ENCODE measurements at regions not wholly inside any gene's neighbourhood (a gene's known extent, or its start where the extent isn't known, plus 50 kb on each side); places are given as distances from the start of the nearest gene placed in this dataset.
A peak's percentile ranks its signal among the peaks of the same experiment; 100 is the strongest.

GRCh38 chr2:152961351-152961750, 242.9 kb downstream of the ARL6IP6 start:
- no peak for DNase-seq

GRCh38 chr2:152950126-152950525, 231.7 kb downstream of the ARL6IP6 start:
- no peak for DNase-seq

- no peak for DNase-seq
Measured at GRCh38 chr2:152944099-152944498, 225.7 kb downstream of the ARL6IP6 start.

GRCh38 chr2:152942940-152943440, 224.6 kb downstream of the ARL6IP6 start:
- DNase-seq, result no peak

- no peak for DNase-seq
Measured at GRCh38 chr2:152930501-152930900, 212.1 kb downstream of the ARL6IP6 start.

- no peak for DNase-seq
Measured at GRCh38 chr2:152929628-152930027, 211.2 kb downstream of the ARL6IP6 start.

- DNase-seq, result peak; percentile 20
Measured at GRCh38 chr2:152925547-152926448, 207.4 kb downstream of the ARL6IP6 start.

DNA sequence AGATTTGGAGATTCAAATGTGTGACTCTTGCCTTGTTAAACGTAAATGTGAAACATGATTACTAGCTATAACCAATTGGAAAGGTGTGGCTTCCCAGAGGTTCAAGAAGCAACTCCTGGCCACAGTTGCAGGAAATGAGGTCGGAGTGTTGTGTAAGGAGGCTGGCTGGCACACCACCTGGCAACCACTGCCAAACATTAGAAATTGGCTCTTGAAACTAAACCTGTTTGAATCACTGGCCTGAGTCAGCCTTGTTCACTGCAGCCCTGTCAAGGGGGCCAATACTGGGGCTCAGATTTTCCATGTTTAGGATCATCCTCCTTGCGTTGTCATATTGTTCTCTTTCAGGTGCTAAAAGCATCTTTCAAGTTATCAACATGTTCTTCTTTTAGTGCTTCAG, 206.3 kb downstream of the ARL6IP6 start:
- DNase-seq, result no peak

- DNase-seq, result no peak
Measured at GRCh38 chr2:152924219-152924618, 205.8 kb downstream of the ARL6IP6 start.

DNA sequence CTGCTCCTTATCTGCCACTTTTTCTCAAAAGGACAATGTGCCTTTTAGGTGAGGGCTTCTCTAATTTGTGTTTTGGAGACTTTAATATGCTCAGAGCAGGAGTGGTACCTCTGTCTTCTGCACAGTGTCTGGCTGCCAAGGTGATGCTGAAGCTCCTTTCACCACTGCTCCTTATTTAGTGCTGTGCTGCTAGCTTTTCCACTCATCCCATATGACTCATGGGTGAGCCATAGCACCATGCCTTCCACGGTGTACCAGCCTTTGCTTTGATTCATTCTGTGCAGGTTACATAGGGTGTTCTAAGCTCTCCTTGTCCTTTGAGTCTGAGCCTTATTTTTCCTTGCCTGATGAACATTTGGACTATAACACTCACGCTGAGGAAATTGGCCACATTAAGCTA, 202.4 kb downstream of the ARL6IP6 start:
- DNase-seq, result no peak

DNA sequence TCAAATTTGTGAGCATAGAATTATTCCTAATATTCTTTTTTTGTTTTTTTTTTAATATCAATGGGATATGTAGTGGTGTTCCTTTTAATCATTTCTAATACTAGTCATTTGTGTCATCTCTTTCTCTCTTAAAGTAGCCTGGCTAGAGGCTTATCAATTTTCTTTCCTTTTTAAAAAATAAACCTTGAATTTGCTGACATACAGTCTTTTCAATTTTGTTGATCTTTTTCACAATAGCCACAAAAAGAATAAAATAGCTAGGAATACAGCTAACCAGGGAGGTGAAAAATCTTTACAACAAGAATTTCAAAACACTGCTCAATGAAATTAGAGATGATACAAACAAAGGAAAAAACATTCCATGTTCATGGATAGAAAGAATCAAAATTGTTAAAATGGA, 192.6 kb downstream of the ARL6IP6 start:
- DNase-seq, result no peak

DNA sequence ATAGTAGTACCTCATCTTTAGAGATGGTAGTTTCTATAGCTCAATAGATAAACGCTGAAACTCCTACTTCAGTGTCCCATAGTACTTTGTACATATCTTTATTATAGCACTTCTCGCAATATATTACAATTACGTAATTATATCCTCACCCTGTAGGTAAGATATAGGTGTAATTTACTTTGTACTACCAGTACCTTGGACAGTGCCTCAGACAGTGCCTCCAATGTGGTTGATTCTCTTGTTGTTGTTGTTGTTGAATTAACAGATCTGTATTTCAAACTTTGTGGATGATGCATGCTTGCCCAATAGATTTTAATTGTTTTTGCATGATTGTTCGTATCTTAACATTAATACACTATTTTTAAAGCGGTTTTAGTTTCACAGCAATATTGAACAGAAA, 188.6 kb downstream of the ARL6IP6 start:
- no peak for DNase-seq

GRCh38 chr2:152894051-152894450, 175.6 kb downstream of the ARL6IP6 start:
- no peak for DNase-seq

- no peak for DNase-seq
Measured at GRCh38 chr2:152890736-152891135, 172.3 kb downstream of the ARL6IP6 start.

GRCh38 chr2:152883951-152884487, 165.6 kb downstream of the ARL6IP6 start:
- no peak for DNase-seq

DNA sequence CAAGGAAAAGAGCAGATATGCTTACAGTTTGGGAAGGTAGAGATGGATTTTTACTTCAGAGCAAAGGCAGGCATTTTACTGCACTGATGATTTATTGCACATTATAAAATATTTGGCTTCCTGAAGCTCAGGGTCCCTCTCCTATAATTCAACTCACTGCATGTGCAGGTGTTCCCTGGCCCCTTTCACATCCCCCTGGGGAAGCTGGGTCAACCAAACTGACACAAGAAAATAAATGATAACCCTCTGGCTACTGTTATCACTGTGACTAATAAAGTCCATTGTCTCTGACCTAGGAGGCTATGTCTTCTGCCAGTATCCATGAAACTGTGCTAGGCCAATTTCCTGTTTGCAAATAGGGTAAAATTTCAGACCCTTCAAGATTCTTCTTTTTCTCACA, 163.1 kb downstream of the ARL6IP6 start:
- DNase-seq, result no peak

GRCh38 chr2:152879275-152879674, 160.9 kb downstream of the ARL6IP6 start:
- DNase-seq, result no peak

DNA sequence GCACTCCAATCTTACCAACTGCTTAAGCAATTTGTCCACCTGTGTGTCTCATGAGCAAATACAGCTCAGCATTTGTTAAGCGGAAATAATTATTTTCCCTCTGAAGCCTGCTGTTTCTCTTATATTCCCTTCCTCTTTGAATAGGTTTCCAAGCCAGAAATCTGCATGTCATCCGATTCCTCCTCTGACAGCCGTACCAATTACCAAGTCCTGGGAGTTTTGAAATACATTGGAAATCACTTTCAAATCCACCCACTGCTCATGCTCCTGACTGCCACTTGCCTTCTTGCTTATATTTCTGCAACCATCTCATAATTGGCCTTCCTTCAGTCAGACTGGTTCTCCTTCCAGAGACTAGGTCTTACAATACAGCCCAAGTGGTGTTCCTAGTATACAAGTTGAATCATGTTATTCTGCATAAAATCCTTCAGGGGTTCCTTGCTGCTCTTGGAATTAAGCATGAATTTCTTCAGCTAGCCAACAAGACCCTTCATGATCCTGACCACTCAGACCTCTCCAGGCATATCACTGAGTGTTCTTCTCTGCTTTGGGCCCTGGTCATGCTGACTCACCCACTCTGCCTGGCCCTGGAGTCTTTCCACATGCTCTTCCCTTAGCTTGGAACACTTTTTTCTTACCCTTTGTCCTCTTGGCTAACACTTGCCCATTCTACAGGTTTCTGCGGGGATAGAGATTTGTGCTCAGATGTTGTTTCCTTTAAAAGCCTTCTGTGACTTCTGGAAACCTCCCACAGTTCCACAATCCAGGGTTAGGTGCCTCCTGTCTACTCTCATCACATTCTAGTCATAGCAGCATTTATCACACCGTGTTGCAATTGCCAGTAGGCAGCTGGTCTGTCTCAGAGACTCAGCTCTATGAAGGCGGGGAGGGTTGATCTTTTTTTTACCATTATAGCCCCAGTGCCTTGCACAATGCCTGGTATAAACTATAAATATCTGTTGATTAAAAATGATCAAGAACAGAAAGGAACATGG, 157.6 kb downstream of the ARL6IP6 start:
- DNase-seq, result no peak

DNA sequence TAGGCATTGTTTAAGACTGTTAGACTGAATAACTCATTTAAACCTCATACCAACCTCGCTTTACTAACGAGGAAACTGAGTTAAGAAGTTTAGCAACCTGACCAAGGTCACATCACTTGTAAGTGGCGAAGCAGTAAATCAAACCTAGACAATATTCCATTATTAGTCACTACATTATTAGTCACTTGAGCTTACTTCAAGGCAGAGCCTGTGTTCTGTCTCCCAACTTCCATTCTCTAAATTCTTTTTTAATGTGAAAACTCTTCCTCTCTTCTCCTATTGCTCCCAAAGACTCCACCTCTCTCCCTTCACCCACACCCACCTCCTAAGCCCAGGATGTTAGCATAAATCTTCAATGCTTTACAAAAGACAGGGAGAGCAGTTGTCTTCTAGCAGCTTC, 156.5 kb downstream of the ARL6IP6 start:
- DNase-seq, result no peak

- no peak for DNase-seq
Measured at GRCh38 chr2:152870239-152870638, 151.8 kb downstream of the ARL6IP6 start.

GRCh38 chr2:152867397-152867796, 149.0 kb downstream of the ARL6IP6 start:
- DNase-seq, result no peak

GRCh38 chr2:152864601-152865149, 146.3 kb downstream of the ARL6IP6 start:
- no peak for DNase-seq

GRCh38 chr2:152863826-152864225, 145.4 kb downstream of the ARL6IP6 start:
- no peak for DNase-seq

All from CD4-positive, alpha-beta T cell treated with Interleukin-10 for 1 hour (primary cell).